CD4-positive, alpha-beta T cell (primary cell): ENCODE measurements at regions not wholly inside any gene's neighbourhood (a gene's known extent, or its start where the extent isn't known, plus 50 kb on each side); places are given as distances from the start of the nearest gene placed in this dataset.

ENCODE experiments used
- ATAC-seq: fragments of 200-7000 bp; cut with Tn5 transposase; one replicate; pipeline ENCODE4 v1.10.0; 2022; ENCODE audit warnings: mild to moderate bottlenecking; ENCODE audit not compliant: poor library complexity
- CTCF ChIA-PET: fragments of 350-600 bp; sonication (Branson Sonifier 250); formaldehyde crosslinking; loops from one replicate; lab custom pipeline; 2021; ENCODE audit warnings: antibody characterized with exemption, inconsistent platforms; lab: Charles Lee
- POLR2A ChIA-PET: fragments of 350-600 bp; sonication (Branson Sonifier 250); formaldehyde crosslinking; loops from one replicate; lab custom pipeline; 2021; ENCODE audit warnings: antibody characterized with exemption, inconsistent platforms; lab: Charles Lee
- DNase-seq, 14 experiments: peaks; one replicate each; pipeline ENCODE4 v3.0.0-alpha.2; 2013 to 2020; ENCODE audit warnings: mixed read lengths in 2 of 14
- H3K27ac ChIP-seq, 2 donors: one replicate each; pipeline versions ENCODE4 v1.5.1 to v1.7.0; 2013; ENCODE audit warnings: low read length in 2 of 2, low read depth in 1 of 2, mild to moderate bottlenecking in 1 of 2
- H3K27me3 ChIP-seq, 2 experiments: 1 replicate in 1 of 2; 2 replicates in 1 of 2; pipeline versions ENCODE4 v1.6.1 to v1.7.0; 2013; ENCODE audit warnings: low read length in 2 of 2, control low read depth in 1 of 2, mild to moderate bottlenecking in 1 of 2, moderate library complexity in 1 of 2; ENCODE audit not compliant: insufficient read depth in 2 of 2, control insufficient read depth in 1 of 2
- H3K36me3 ChIP-seq: one replicate; pipeline ENCODE4 v1.6.1; 2013; ENCODE audit warnings: low read length, control low read depth; ENCODE audit not compliant: insufficient read depth
- H3K4me1 ChIP-seq: one replicate; pipeline ENCODE4 v1.6.1; 2013; ENCODE audit warnings: low read length, control low read depth; ENCODE audit not compliant: insufficient read depth
- H3K4me3 ChIP-seq: one replicate; pipeline ENCODE4 v1.5.1; 2013; ENCODE audit warnings: mild to moderate bottlenecking, low read length, moderate library complexity
- H3K9me3 ChIP-seq, 2 experiments: 1 replicate in 1 of 2; 2 replicates in 1 of 2; pipeline versions ENCODE4 v1.6.1 to v1.7.0; 2013; ENCODE audit warnings: low read length in 2 of 2, mild to moderate bottlenecking in 2 of 2, control low read depth in 1 of 2, moderate library complexity in 1 of 2; ENCODE audit not compliant: control insufficient read depth in 1 of 2, insufficient read depth in 1 of 2
- H3K27ac Mint-ChIP-seq: one replicate; pipeline ENCODE4 v1.8.0; 2020; ENCODE audit warnings: mixed read lengths
- H3K27me3 Mint-ChIP-seq: one replicate; pipeline ENCODE4 v1.8.0; 2021; ENCODE audit warnings: mixed read lengths
- H3K36me3 Mint-ChIP-seq: one replicate; pipeline ENCODE4 v1.8.0; 2021; ENCODE audit warnings: low read depth, mixed read lengths
- H3K4me1 Mint-ChIP-seq: one replicate; pipeline ENCODE4 v1.8.0; 2021; ENCODE audit warnings: low read depth, mixed read lengths
- H3K4me3 Mint-ChIP-seq: one replicate; pipeline ENCODE4 v1.8.0; 2020; ENCODE audit warnings: mild to moderate bottlenecking, mixed read lengths
- H3K9me3 Mint-ChIP-seq: one replicate; pipeline ENCODE4 v1.8.0; 2020; ENCODE audit warnings: mixed read lengths
- CTCF ChIP-seq: fragments of 200-600 bp; IDR thresholded peaks from one replicate; pipeline ENCODE4 v1.8.0; 2022; ENCODE audit warnings: antibody characterized with exemption, mild to moderate bottlenecking
- intact Hi-C, 2 experiments: fragments of 100-400 bp; cut with DNase I in 1 of 2; cut with micrococcal nuclease in 1 of 2; formaldehyde crosslinking; loops; one replicate each; pipeline versions ENCODE4 v1.15.1 to v1.9.0; 2023 to 2025; cut with DNase I, micrococcal nuclease

- peaks cover 29% of the 10 kb centered on the region for H3K9me3 Mint-ChIP-seq
- CTCF ChIA-PET = no interaction called here
These were observed 1043.8 kb upstream of the FBXO33 start for GRCh38 chr14:40476005-40476404.

GRCh38 chr14:40467969-40468368 is 1035.7 kb upstream of the FBXO33 start:
- H3K9me3 Mint-ChIP-seq = peaks cover 22% of the 10 kb centered on the region
- H3K27ac Mint-ChIP-seq = no peak overlapping the region
- Histone ChIP-seq H3K27ac (no peak overlapping the region), H3K4me1 (no peaks in the 10 kb centered on the region), H3K4me3 (no peak overlapping the region), H3K9me3 (peaks cover 0 to 8% of the 10 kb centered on the region in 2 experiments), H3K36me3 (no peaks in the 10 kb centered on the region), H3K27me3 (no peaks in the 10 kb centered on the region)
- no peaks in the 10 kb centered on the region for H3K36me3 Mint-ChIP-seq
- CTCF ChIA-PET = no interaction called here
- no peak overlapping the region for H3K4me3 Mint-ChIP-seq
- TF ChIP-seq CTCF = no peak
- POLR2A ChIA-PET = no interaction called here
- ATAC-seq (no peak), DNase-seq (no peak)
- no peaks in the 10 kb centered on the region for H3K4me1 Mint-ChIP-seq
- intact Hi-C loops = no loop called here
- H3K27me3 Mint-ChIP-seq = no peaks in the 10 kb centered on the region

More at GRCh38 chr14:40476005-40476404, 1043.8 kb upstream of the FBXO33 start:
- Mint-ChIP-seq H3K4me1 (no peaks in the 10 kb centered on the region), H3K4me3 (no peak overlapping the region), H3K27ac (no peak overlapping the region), H3K36me3 (no peaks in the 10 kb centered on the region), H3K27me3 (no peaks in the 10 kb centered on the region)
- H3K4me1 ChIP-seq = no peaks in the 10 kb centered on the region
- no peak overlapping the region for H3K4me3 ChIP-seq
- TF ChIP-seq CTCF = no peak
- no peaks in the 10 kb centered on the region for H3K36me3 ChIP-seq
- H3K9me3 ChIP-seq = peaks cover 0 to 25% of the 10 kb centered on the region in 2 experiments
- no peaks in the 10 kb centered on the region for H3K27me3 ChIP-seq
- no peak for DNase-seq
- intact Hi-C loops = no loop called here
- no peak for ATAC-seq
- no peak overlapping the region for H3K27ac ChIP-seq
- POLR2A ChIA-PET = no interaction called here

GRCh38 chr14:40464531-40464930 is 1032.3 kb upstream of the FBXO33 start:
- H3K4me3 Mint-ChIP-seq = no peak overlapping the region
- ChIA-PET CTCF (no interaction called here), POLR2A (no interaction called here)
- ATAC-seq (no peak), DNase-seq (no peak)
- H3K27me3 Mint-ChIP-seq = no peaks in the 10 kb centered on the region
- peaks cover 13% of the 10 kb centered on the region for H3K9me3 Mint-ChIP-seq
- Histone ChIP-seq H3K4me1 (no peaks in the 10 kb centered on the region), H3K9me3 (peaks cover 0 to 8% of the 10 kb centered on the region in 2 experiments), H3K36me3 (no peaks in the 10 kb centered on the region), H3K27me3 (no peaks in the 10 kb centered on the region), H3K27ac (no peak overlapping the region), H3K4me3 (no peak overlapping the region)
- intact Hi-C loops = no loop called here
- no peaks in the 10 kb centered on the region for H3K4me1 Mint-ChIP-seq
- no peak for TF ChIP-seq CTCF
- no peak overlapping the region for H3K27ac Mint-ChIP-seq
- H3K36me3 Mint-ChIP-seq = no peaks in the 10 kb centered on the region
